ENCODE measurements at regions not wholly inside any gene's neighbourhood (a gene's known extent, or its start where the extent isn't known, plus 50 kb on each side); places are given as distances from the start of the nearest gene placed in this dataset.

DNA sequence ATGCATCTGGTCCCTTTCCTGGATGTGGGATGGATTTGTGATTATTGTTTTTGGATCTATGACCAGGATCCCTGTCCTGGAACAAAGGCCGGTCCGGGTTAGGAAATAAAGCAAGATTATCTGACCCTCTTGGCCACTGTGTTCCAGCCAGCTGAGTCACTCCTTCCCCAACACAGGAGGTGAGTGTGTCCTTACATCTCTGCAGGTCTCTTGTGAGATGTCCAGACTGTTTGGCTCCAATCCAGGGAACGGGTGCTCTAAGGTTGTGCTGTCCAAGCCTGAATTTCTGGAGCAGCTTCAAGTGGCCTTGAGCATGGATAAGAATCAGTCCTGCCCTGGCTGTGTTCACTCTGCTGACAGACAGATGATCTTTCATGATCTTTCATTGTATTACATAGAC lies 136.5 kb upstream of the CCL2 start:
- TF ChIP-seq, protein P1, sequence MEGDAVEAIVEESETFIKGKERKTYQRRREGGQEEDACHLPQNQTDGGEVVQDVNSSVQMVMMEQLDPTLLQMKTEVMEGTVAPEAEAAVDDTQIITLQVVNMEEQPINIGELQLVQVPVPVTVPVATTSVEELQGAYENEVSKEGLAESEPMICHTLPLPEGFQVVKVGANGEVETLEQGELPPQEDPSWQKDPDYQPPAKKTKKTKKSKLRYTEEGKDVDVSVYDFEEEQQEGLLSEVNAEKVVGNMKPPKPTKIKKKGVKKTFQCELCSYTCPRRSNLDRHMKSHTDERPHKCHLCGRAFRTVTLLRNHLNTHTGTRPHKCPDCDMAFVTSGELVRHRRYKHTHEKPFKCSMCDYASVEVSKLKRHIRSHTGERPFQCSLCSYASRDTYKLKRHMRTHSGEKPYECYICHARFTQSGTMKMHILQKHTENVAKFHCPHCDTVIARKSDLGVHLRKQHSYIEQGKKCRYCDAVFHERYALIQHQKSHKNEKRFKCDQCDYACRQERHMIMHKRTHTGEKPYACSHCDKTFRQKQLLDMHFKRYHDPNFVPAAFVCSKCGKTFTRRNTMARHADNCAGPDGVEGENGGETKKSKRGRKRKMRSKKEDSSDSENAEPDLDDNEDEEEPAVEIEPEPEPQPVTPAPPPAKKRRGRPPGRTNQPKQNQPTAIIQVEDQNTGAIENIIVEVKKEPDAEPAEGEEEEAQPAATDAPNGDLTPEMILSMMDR (IDR thresholded peaks at IDR 0.05): no peak
- no peak for TF ChIP-seq EP300 (IDR thresholded peaks at IDR 0.05)
